ENCODE measurements at regions not wholly inside any gene's neighbourhood (a gene's known extent, or its start where the extent isn't known, plus 50 kb on each side); places are given as distances from the start of the nearest gene placed in this dataset.

GRCh38 chr12:72207079-72207478 is 65.1 kb upstream of the TRHDE start:
- ChIA-PET POLR2A (interaction anchor here (0.6 kb wide), 1 partner anchor 10 kb away, joined by 3 read pairs; no protein-coding TSS in a partner anchor), RAD21 (ENCODE audit: low non-redundant PET in 1 of 2, low total read pairs in 2 of 2, uncharacterized antibody in 2 of 2, unreplicated experiment in 2 of 2) (no interaction called here), CTCF (no interaction called here)
- no peak overlapping the region for H3K9ac ChIP-seq (ENCODE audit: low read length)
- no peak overlapping the region for H2AFZ ChIP-seq (ENCODE audit: low read depth, low read length, poor library complexity, severe bottlenecking)
- H3K27me3 ChIP-seq (ENCODE audit: insufficient read depth, low read length) = no peaks in the 10 kb centered on the region
- no TSS peak for BruUV-seq (replicated peaks)
- H3K4me3 ChIP-seq (replicated peaks in 1 of 2; ENCODE audit: low read depth in 1 of 2, low read length in 2 of 2) = no peak overlapping the region
- H3K4me2 ChIP-seq (ENCODE audit: low read length) = no peak overlapping the region
- no peaks in the 10 kb centered on the region for H3K9me3 ChIP-seq (ENCODE audit: control insufficient read depth in 1 of 2, insufficient read depth in 1 of 2, low read depth in 1 of 2, low read length in 2 of 2)
- no peak overlapping the region for H3K27ac ChIP-seq (ENCODE audit: low read depth, low read length)
- DNase-seq (ENCODE audit: low read depth, low spot score) (no peak), ATAC-seq (no peak)
- no peaks in the 10 kb centered on the region for H3K4me1 ChIP-seq (ENCODE audit: control insufficient read depth in 1 of 2, insufficient read depth in 2 of 2, low read length in 2 of 2)
- H3K36me3 ChIP-seq (ENCODE audit: control insufficient read depth in 1 of 2, insufficient read depth in 2 of 2, low read length in 2 of 2) = no peaks in the 10 kb centered on the region
- no peaks in the 10 kb centered on the region for H4K20me1 ChIP-seq (ENCODE audit: insufficient read depth)
- no peaks in the 10 kb centered on the region for H3K9me2 ChIP-seq (ENCODE audit: insufficient read depth)
- H3K79me2 ChIP-seq (ENCODE audit: insufficient read depth, low read length) = no peaks in the 10 kb centered on the region
- intact Hi-C loops (cut with micrococcal nuclease) = no loop called here
- TF ChIP-seq FOSL1 (IDR thresholded peaks at IDR 0.05; ENCODE audit: low read depth) = no peak
- no peak for TF ChIP-seq TCF7L2 (IDR thresholded peaks at IDR 0.05; ENCODE audit: borderline replicate concordance, extremely low read depth, insufficient read depth, insufficient read length)
- no peak for TF ChIP-seq ZNF274 (IDR thresholded peaks at IDR 0.05; ENCODE audit: low read depth, low read length)
- TF ChIP-seq SP1 (IDR thresholded peaks at IDR 0.05; ENCODE audit: low read depth) = no peak

- Histone ChIP-seq H3K9me3 (ENCODE audit: control insufficient read depth in 1 of 2, insufficient read depth in 1 of 2, low read depth in 1 of 2, low read length in 2 of 2) (no peaks in the 10 kb centered on the region), H3K4me2 (ENCODE audit: low read length) (no peak overlapping the region), H3K4me1 (ENCODE audit: control insufficient read depth in 1 of 2, insufficient read depth in 2 of 2, low read length in 2 of 2) (no peaks in the 10 kb centered on the region), H3K79me2 (ENCODE audit: insufficient read depth, low read length) (no peaks in the 10 kb centered on the region), H3K27me3 (ENCODE audit: insufficient read depth, low read length) (no peaks in the 10 kb centered on the region), H3K36me3 (ENCODE audit: control insufficient read depth in 1 of 2, insufficient read depth in 2 of 2, low read length in 2 of 2) (no peaks in the 10 kb centered on the region), H3K9me2 (ENCODE audit: insufficient read depth) (no peaks in the 10 kb centered on the region), H4K20me1 (ENCODE audit: insufficient read depth) (no peaks in the 10 kb centered on the region), H3K4me3 (replicated peaks in 1 of 2; ENCODE audit: low read depth in 1 of 2, low read length in 2 of 2) (no peak overlapping the region), H3K9ac (ENCODE audit: low read length) (no peak overlapping the region), H2AFZ (ENCODE audit: low read depth, low read length, poor library complexity, severe bottlenecking) (no peak overlapping the region), H3K27ac (ENCODE audit: low read depth, low read length) (no peak overlapping the region)
- RAD21 ChIA-PET (ENCODE audit: low non-redundant PET in 1 of 2, low total read pairs in 2 of 2, uncharacterized antibody in 2 of 2, unreplicated experiment in 2 of 2) = no interaction called here
- POLR2A ChIA-PET = interaction anchor here (0.6 kb wide), 1 partner anchor 11 kb away, joined by 3 read pairs; no protein-coding TSS in a partner anchor
- no TSS peak for BruUV-seq (replicated peaks)
- TF ChIP-seq ELF1 (IDR thresholded peaks at IDR 0.05; ENCODE audit: borderline replicate concordance, low read depth) = no peak
- no peak for TF ChIP-seq ATF3 (IDR thresholded peaks at IDR 0.05)
- TF ChIP-seq EZH2 (IDR thresholded peaks at IDR 0.05) = no peak
- TF ChIP-seq ZNF274 (IDR thresholded peaks at IDR 0.05; ENCODE audit: low read depth, low read length) = no peak
- TF ChIP-seq EGR1 (IDR thresholded peaks at IDR 0.05; ENCODE audit: low read depth) = no peak
- no peak for TF ChIP-seq CEBPB (IDR thresholded peaks at IDR 0.05; ENCODE audit: low read depth)
- ATAC-seq (no peak), DNase-seq (ENCODE audit: low read depth, low spot score) (no peak)
- intact Hi-C loops (cut with micrococcal nuclease) = no loop called here
- CTCF ChIA-PET = no interaction called here
Measured at GRCh38 chr12:72207486-72208409, 64.4 kb upstream of the TRHDE start.

All from HCT116 (cell line).